ENCODE measurements at regions not wholly inside any gene's neighbourhood (a gene's known extent, or its start where the extent isn't known, plus 50 kb on each side); places are given as distances from the start of the nearest gene placed in this dataset.

DNA sequence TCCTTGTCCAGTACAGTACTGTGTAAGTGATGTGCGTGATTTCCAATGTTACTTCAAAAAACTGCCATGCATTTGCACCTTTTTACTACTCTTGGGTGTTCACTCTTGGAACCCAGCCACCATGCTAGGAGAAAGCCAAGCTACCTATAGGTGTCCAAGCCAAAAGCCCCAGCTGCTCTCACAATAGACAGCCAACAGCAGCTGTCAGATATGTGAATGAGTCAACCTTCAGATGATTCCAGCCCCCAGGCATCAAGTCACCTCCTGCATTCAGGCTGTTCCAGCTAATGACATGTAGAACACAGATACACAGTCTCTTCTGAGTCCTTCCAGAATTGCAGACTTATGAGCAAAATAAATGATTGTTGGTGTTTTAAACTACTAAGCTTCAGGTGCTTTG is 417.7 kb upstream of the TGFBR2 start (continued):
- TF ChIP-seq EZH2phosphoT487 (IDR thresholded peaks at IDR 0.05; ENCODE audit: unreplicated experiment) = no peak

DNA sequence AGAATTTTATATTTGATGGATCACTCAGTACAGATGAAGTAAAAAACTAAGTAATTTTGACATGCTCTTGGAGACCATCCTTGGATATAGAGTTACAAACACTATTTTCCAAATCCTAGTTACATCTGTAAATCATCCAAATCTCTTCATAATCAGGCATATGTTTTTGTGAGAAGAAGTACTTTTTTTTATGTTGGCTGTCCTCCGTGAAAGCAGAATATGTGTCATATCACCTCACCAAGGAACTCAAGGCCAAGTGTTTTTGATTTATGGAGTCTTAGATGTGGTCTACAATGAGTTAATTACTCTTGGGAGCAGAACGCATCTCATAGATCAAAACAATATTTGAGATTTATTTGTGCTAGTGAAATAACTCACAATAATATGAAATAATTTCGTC is 416.5 kb upstream of the TGFBR2 start:
- Histone ChIP-seq H3K4me1 (ENCODE audit: insufficient read depth) (peaks cover 3% of the 10 kb centered on the region; the same call in 1 of the 2 replicates), H3K27me3 (ENCODE audit: insufficient read depth) (no peaks in the 10 kb centered on the region), H3F3A (replicated peaks; ENCODE audit: low read depth) (no peaks in the 10 kb centered on the region), H3K9me2 (ENCODE audit: insufficient read depth) (no peaks in the 10 kb centered on the region), H4K20me1 (replicated peaks; ENCODE audit: insufficient read depth) (no peaks in the 10 kb centered on the region), H3K4me3 (no peak overlapping the region), H3K79me2 (replicated peaks; ENCODE audit: insufficient read depth) (no peaks in the 10 kb centered on the region), H2AFZ (no peak overlapping the region), H3K36me3 (ENCODE audit: insufficient read depth) (no peaks in the 10 kb centered on the region), H3K27ac (ENCODE audit: low read depth) (no peak overlapping the region), H3K4me2 (no peak overlapping the region)
- TF ChIP-seq NANOG (IDR thresholded peaks at IDR 0.05; ENCODE audit: borderline replicate concordance) (no peak), CREB1 (CRISPR knock-in tag; IDR thresholded peaks at IDR 0.05; ENCODE audit: low read depth) (no peak), ZNF462 (CRISPR knock-in tag; IDR thresholded peaks at IDR 0.05) (no peak), ETS1 (IDR thresholded peaks at IDR 0.05) (no peak), POLR2AphosphoS5 (IDR thresholded peaks at IDR 0.05; ENCODE audit: low read depth) (no peak)
- H3K36me3 Mint-ChIP-seq (ENCODE audit: low read depth) = no peaks in the 10 kb centered on the region
- ATAC-seq (no peak), DNase-seq (ENCODE audit: low spot score) (no peak)
- peaks cover 7% of the 10 kb centered on the region for H3K4me1 Mint-ChIP-seq
- H3K4me3 Mint-ChIP-seq = no peak overlapping the region
- no peak overlapping the region for H3K27ac Mint-ChIP-seq
- H3K27me3 Mint-ChIP-seq (ENCODE audit: insufficient read depth, low read depth, poor library complexity) = no peaks in the 10 kb centered on the region
- no peaks in the 10 kb centered on the region for H3K9me3 Mint-ChIP-seq

Data from GM23338 (cell line).